GM23248 (cell line): ENCODE measurements at regions not wholly inside any gene's neighbourhood (a gene's known extent, or its start where the extent isn't known, plus 50 kb on each side); places are given as distances from the start of the nearest gene placed in this dataset.

Experiments
- EZH2 ChIP-seq: fragments of 200-600 bp; sonication (generic); IDR thresholded peaks from 2 replicates; pipeline ENCODE4 v1.6.1; 2018; ENCODE audit warnings: antibody characterized with exemption, mild to moderate bottlenecking; ENCODE audit not compliant: insufficient read depth, poor library complexity, severe bottlenecking
- EZH2phosphoT487 ChIP-seq: fragments of 200-600 bp; sonication (generic); IDR thresholded peaks from 2 replicates; pipeline ENCODE4 v1.6.1; 2018; ENCODE audit warnings: antibody characterized with exemption, moderate library complexity, mild to moderate bottlenecking, low read depth; ENCODE audit not compliant: insufficient read depth

- TF ChIP-seq EZH2phosphoT487 (no peak), EZH2 (no peak)
Measured at GRCh38 chr11:112784323-112785073, 176.7 kb upstream of the NCAM1 start.
